Activated CD4-positive, alpha-beta T cell treated with anti-CD3 and anti-CD28 coated beads, Interleukin-2, amount 50 U/mL, for 16 hours (primary cell): ENCODE measurements at regions not wholly inside any gene's neighbourhood (a gene's known extent, or its start where the extent isn't known, plus 50 kb on each side); places are given as distances from the start of the nearest gene placed in this dataset.
A peak's percentile ranks its signal among the peaks of the same experiment; 100 is the strongest.

Source experiments
- DNase-seq: peaks from one replicate; pipeline ENCODE4 v3.0.0-alpha.2; 2020

DNA sequence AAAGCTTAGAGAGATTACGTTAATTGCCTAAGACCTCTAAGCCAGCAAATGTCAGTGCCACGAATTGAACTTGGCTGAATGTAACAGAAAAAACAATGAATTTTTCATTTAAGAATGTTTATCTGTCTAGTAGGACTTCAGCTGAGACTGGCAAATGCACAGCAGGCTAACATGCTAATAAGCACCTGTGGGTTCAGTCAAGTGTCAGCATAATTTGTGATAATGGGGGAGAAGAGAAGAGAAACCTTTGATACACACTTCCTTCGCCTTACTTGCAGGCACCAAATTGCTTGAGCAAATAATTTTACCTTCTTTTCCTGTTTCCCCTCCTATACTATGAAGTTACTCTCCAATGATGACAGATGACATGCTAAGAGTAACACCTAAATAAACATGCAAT lies 1136.5 kb upstream of the SORCS1 start:
- no peak for DNase-seq

GRCh38 chr10:108290823-108291222 lies 1126.3 kb upstream of the SORCS1 start:
- DNase-seq = no peak

- DNase-seq = no peak
These were observed 1111.6 kb upstream of the SORCS1 start for GRCh38 chr10:108275895-108276685.

GRCh38 chr10:108260383-108260906 lies 1095.9 kb upstream of the SORCS1 start:
- DNase-seq = no peak

GRCh38 chr10:108254089-108254488 lies 1089.6 kb upstream of the SORCS1 start:
- DNase-seq = no peak

DNA sequence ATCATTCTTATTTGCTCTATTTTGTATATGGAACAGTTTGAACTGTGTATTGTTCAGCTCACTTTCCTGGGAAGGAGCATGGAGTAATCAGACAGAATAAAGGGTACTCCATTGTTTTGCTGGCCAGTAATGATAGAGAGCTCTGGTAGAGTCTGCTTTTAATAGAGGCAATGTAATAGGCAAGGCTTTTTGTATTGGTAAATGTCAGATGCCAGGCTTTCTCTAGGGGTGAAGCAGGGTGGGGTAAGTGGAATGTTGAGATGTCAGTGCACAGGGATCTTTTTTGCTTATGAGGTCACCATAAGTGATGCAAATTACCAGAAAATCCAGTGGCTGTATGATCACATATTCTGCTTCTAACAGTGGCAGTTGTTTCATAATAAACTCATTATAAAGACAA lies 1088.3 kb upstream of the SORCS1 start:
- no peak for DNase-seq

GRCh38 chr10:108250936-108251620 lies 1086.6 kb upstream of the SORCS1 start:
- no peak for DNase-seq

- DNase-seq = no peak
These were observed 1085.4 kb upstream of the SORCS1 start for GRCh38 chr10:108249940-108250339.

GRCh38 chr10:108244443-108245228 lies 1080.1 kb upstream of the SORCS1 start:
- DNase-seq = no peak

- DNase-seq = no peak
These were observed 1076.7 kb upstream of the SORCS1 start for GRCh38 chr10:108241166-108241565.

DNA sequence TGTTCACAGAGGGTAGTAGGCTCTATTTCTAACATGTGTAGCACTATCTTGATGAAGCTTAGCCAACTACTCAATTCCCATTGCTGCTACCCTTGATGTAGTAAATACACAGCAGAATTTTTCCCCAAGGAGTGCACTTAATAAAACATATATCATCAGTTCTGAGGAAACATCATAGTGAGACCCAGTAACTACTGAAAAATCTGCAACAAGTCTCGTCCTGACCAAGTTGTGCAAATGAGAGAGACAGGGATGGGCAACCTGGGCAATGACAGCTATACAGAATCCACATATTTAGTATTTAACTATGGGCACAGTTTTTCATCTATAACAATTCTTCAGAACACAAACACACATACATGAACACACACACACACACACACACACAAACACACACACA lies 1073.8 kb upstream of the SORCS1 start:
- DNase-seq = no peak

GRCh38 chr10:108230478-108231170 lies 1066.1 kb upstream of the SORCS1 start:
- no peak for DNase-seq

- DNase-seq = no peak
These were observed 1044.2 kb upstream of the SORCS1 start for GRCh38 chr10:108208732-108209131.

DNA sequence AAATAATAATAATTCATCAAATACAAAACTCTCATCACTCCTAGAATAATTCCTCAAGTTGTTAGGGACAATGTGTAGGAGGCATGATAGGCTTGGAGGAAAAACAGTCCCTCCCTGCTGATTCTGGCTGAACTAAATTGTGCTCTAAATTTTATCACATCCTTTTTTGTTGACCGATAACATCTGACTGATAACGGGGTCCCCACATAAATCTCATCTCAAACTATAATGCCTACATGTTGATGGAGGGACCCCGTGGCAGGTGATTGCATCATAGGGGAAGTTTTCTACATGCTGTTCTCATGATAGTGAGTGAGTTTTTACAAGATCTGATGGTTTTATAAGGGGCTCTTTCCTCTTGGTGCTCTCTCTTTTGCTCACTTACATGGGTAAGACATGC lies 1043.5 kb upstream of the SORCS1 start:
- DNase-seq = no peak

- peak; percentile 5 for DNase-seq
These were observed 1040.2 kb upstream of the SORCS1 start for GRCh38 chr10:108204528-108205305.

GRCh38 chr10:108203905-108204527 lies 1039.5 kb upstream of the SORCS1 start:
- DNase-seq = no peak

GRCh38 chr10:108187408-108188012 lies 1023.0 kb upstream of the SORCS1 start:
- no peak for DNase-seq

DNA sequence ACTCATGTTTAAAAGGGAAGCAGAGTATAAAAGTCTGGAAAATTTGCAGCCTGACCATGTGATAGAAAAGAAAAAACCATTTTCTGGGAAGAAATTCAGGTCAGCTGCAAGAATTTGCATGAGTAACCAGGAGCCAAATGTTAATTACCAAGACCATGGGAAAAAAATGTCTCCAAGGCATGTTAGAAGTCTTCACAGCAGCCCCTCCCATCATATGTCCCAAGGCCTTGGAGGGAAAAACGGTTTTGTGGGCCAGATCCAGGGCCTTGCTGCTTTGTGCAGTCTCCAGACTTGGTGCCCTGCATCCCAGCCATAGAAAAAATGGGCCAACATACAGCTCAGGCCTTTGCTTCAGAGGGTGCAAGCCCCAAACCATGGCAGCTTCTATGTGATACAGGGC lies 1019.6 kb upstream of the SORCS1 start:
- DNase-seq = no peak

- DNase-seq = no peak
These were observed 1016.4 kb upstream of the SORCS1 start for GRCh38 chr10:108180878-108181277.

GRCh38 chr10:108169846-108170245 lies 1005.3 kb upstream of the SORCS1 start:
- no peak for DNase-seq

GRCh38 chr10:108167766-108168165 lies 1003.3 kb upstream of the SORCS1 start:
- no peak for DNase-seq
